ENCODE measurements at regions not wholly inside any gene's neighbourhood (a gene's known extent, or its start where the extent isn't known, plus 50 kb on each side); places are given as distances from the start of the nearest gene placed in this dataset.
"Not testable (repeated sequence)": the region's sequence is repeated elsewhere in the genome, so short reads cannot be mapped to it uniquely, and the experiment has no call there.

DNA sequence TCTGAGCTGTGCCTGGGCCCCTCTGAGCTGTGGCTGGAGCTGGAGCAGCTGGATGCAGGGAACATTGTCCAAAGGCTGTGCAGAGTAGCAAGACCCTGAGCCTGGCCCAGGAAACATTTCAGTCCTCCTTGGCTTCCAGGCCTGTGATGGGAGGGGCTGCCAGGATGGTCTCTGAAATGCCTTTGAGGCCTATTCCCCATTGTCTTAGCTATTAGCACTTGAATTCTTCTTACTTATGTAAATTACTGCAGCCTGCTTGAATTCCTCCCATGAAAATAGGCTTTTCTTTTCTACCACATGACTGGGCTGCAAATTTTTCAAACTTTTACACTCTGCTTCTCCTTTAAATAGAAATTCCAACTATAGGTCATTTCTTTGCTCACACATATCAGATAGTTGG, 349.8 kb upstream of the KLHL4 start:
- no peak for DNase-seq (ENCODE audit: extremely low spot score, unreplicated experiment)
- Mint-ChIP-seq H3K27me3 (no peaks in the 10 kb centered on the region), H3K9me3 (no peaks in the 10 kb centered on the region), H3K36me3 (no peaks in the 10 kb centered on the region), H3K4me1 (ENCODE audit: unreplicated experiment) (no peaks in the 10 kb centered on the region), H3K4me3 (no peak overlapping the region), H3K27ac (no peak overlapping the region)
- no peak for TF ChIP-seq CTCF (conservative IDR thresholded peaks at IDR 0.05)

- H3K27ac Mint-ChIP-seq; H3K27me3 Mint-ChIP-seq; H3K4me3 Mint-ChIP-seq; H3K9me3 Mint-ChIP-seq; DNase-seq (ENCODE audit: extremely low spot score, unreplicated experiment); H3K36me3 Mint-ChIP-seq; H3K4me1 Mint-ChIP-seq (ENCODE audit: unreplicated experiment): not testable (repeated sequence)
Measured at GRCh38 chrX:87178009-87178408, 339.6 kb upstream of the KLHL4 start.
